GM23248 (cell line): ENCODE measurements at regions not wholly inside any gene's neighbourhood (a gene's known extent, or its start where the extent isn't known, plus 50 kb on each side); places are given as distances from the start of the nearest gene placed in this dataset.

Source experiments
- DNase-seq: peaks from one replicate; pipeline ENCODE4 v3.0.0-alpha.2; 2015
- H2AFZ ChIP-seq: fragments of 200-600 bp; sonication (generic); 2 replicates; pipeline ENCODE4 v1.6.1; 2016; ENCODE audit warnings: antibody characterized with exemption
- H3F3A ChIP-seq: fragments of 200-600 bp; sonication (generic); 2 replicates; pipeline ENCODE4 v1.6.1; 2016; ENCODE audit warnings: mild to moderate bottlenecking, antibody characterized with exemption, mixed run types; ENCODE audit not compliant: insufficient read depth
- H3K27ac ChIP-seq: fragments of 200-600 bp; sonication (generic); 2 replicates; pipeline ENCODE4 v1.5.1; 2016; ENCODE audit warnings: mild to moderate bottlenecking
- H3K27me3 ChIP-seq: fragments of 200-600 bp; sonication (generic); replicated peaks from 2 replicates; pipeline ENCODE4 v1.6.1; 2016; ENCODE audit warnings: mild to moderate bottlenecking; ENCODE audit not compliant: insufficient read depth
- H3K36me3 ChIP-seq: fragments of 200-600 bp; sonication (generic); 2 replicates; pipeline ENCODE4 v1.6.1; 2016; ENCODE audit warnings: low read depth, mild to moderate bottlenecking
- H3K4me1 ChIP-seq: fragments of 200-600 bp; sonication (generic); 2 replicates; pipeline ENCODE4 v1.6.1; 2016; ENCODE audit warnings: mild to moderate bottlenecking; ENCODE audit not compliant: insufficient read depth
- H3K4me2 ChIP-seq: fragments of 200-600 bp; sonication (generic); one replicate; pipeline ENCODE4 v1.6.1; 2016; ENCODE audit warnings: mild to moderate bottlenecking; ENCODE audit not compliant: unreplicated experiment
- H3K4me3 ChIP-seq: fragments of 200-600 bp; sonication (generic); 2 replicates; pipeline ENCODE4 v1.5.1; 2016; ENCODE audit warnings: mild to moderate bottlenecking
- H3K79me2 ChIP-seq: fragments of 200-600 bp; sonication (generic); 2 replicates; pipeline ENCODE4 v1.6.1; 2016; ENCODE audit warnings: mild to moderate bottlenecking; ENCODE audit not compliant: insufficient read depth
- H3K9ac ChIP-seq: fragments of 200-600 bp; sonication (generic); 2 replicates; pipeline ENCODE4 v1.6.1; 2016; ENCODE audit warnings: mild to moderate bottlenecking
- H3K9me2 ChIP-seq: fragments of 200-600 bp; sonication (generic); 2 replicates; pipeline ENCODE4 v1.6.1; 2016; ENCODE audit warnings: mixed run types, mild to moderate bottlenecking, moderate library complexity; ENCODE audit not compliant: insufficient read depth
- H3K9me3 ChIP-seq: fragments of 200-600 bp; sonication (generic); one replicate; pipeline ENCODE4 v1.6.1; 2017; ENCODE audit warnings: low read depth
- H4K20me1 ChIP-seq: fragments of 200-600 bp; sonication (generic); 2 replicates; pipeline ENCODE4 v1.6.0; 2016; ENCODE audit not compliant: insufficient read depth
- EZH2 ChIP-seq: fragments of 200-600 bp; sonication (generic); IDR thresholded peaks from 2 replicates; pipeline ENCODE4 v1.6.1; 2018; ENCODE audit warnings: antibody characterized with exemption, mild to moderate bottlenecking; ENCODE audit not compliant: insufficient read depth, poor library complexity, severe bottlenecking
- EZH2phosphoT487 ChIP-seq: fragments of 200-600 bp; sonication (generic); IDR thresholded peaks from 2 replicates; pipeline ENCODE4 v1.6.1; 2018; ENCODE audit warnings: antibody characterized with exemption, moderate library complexity, mild to moderate bottlenecking, low read depth; ENCODE audit not compliant: insufficient read depth
- WGBS, 2 experiments: methylation state at CpG; one replicate each; pipeline ENCODE4 v1.1.6; 2015 to 2017; ENCODE audit warnings: low lambda C conversion rate in 2 of 2, low coverage in 1 of 2; ENCODE audit errors: missing lambda C conversion rate in 2 of 2; 5-methylcytosine and 5-hydroxymethylcytosine counted together
- in situ Hi-C: fragments of 300-500 bp; cut with MboI; formaldehyde crosslinking; loops from 2 replicates; pipeline ENCODE4 v1.15.0; 2020

GRCh38 chr22:44628835-44629234 is 73.2 kb upstream of the PRR5 start:
- Histone ChIP-seq H4K20me1 (no peaks in the 10 kb centered on the region), H3K4me3 (no peak overlapping the region), H2AFZ (no peak overlapping the region), H3K9me3 (no peaks in the 10 kb centered on the region), H3K36me3 (no peaks in the 10 kb centered on the region), H3K9me2 (no peaks in the 10 kb centered on the region), H3K9ac (no peak overlapping the region), H3K4me2 (no peak overlapping the region), H3K27me3 (no peaks in the 10 kb centered on the region), H3F3A (no peaks in the 10 kb centered on the region), H3K27ac (no peak overlapping the region), H3K79me2 (no peaks in the 10 kb centered on the region), H3K4me1 (no peaks in the 10 kb centered on the region)
- in situ Hi-C loops: loop anchor here (10.0 kb wide), 2 partner anchors 544 to 634 kb away; no protein-coding TSS in a partner anchor
- 67 to 74% methylated on average over 9 of the region's 9 CpGs for WGBS, 2 experiments
- no peak for TF ChIP-seq EZH2phosphoT487
- TF ChIP-seq EZH2: no peak
- no peak for DNase-seq

GRCh38 chr22:44628273-44628672 is 73.7 kb upstream of the PRR5 start:
- Histone ChIP-seq H2AFZ (no peak overlapping the region), H3K27me3 (no peaks in the 10 kb centered on the region), H3K9me2 (no peaks in the 10 kb centered on the region), H3F3A (no peaks in the 10 kb centered on the region), H3K9me3 (no peaks in the 10 kb centered on the region), H3K4me2 (no peak overlapping the region), H3K36me3 (no peaks in the 10 kb centered on the region), H3K4me3 (no peak overlapping the region), H3K4me1 (no peaks in the 10 kb centered on the region), H3K79me2 (no peaks in the 10 kb centered on the region), H4K20me1 (no peaks in the 10 kb centered on the region), H3K9ac (no peak overlapping the region), H3K27ac (no peak overlapping the region)
- in situ Hi-C loops: loop anchor here (10.0 kb wide), 2 partner anchors 543 to 633 kb away; no protein-coding TSS in a partner anchor
- no peak for DNase-seq
- whole genome bisulfite sequencing, 2 experiments: 27 to 28% methylated on average over 3 to 4 of the region's 4 CpGs
- TF ChIP-seq EZH2: no peak
- TF ChIP-seq EZH2phosphoT487: no peak

- H2AFZ ChIP-seq: no peak overlapping the region
- no peaks in the 10 kb centered on the region for H4K20me1 ChIP-seq
- in situ Hi-C loops: loop anchor here (10.0 kb wide), 2 partner anchors 543 to 633 kb away; no protein-coding TSS in a partner anchor
- no peak overlapping the region for H3K9ac ChIP-seq
- H3K9me2 ChIP-seq: no peaks in the 10 kb centered on the region
- no peaks in the 10 kb centered on the region for H3K79me2 ChIP-seq
- no peaks in the 10 kb centered on the region for H3F3A ChIP-seq
- no peaks in the 10 kb centered on the region for H3K4me1 ChIP-seq
- WGBS, 2 experiments: 64 to 69% methylated on average over 12 to 19 of the region's 19 CpGs
- H3K4me2 ChIP-seq: no peak overlapping the region
- no peaks in the 10 kb centered on the region for H3K36me3 ChIP-seq
- no peak for TF ChIP-seq EZH2
- TF ChIP-seq EZH2phosphoT487: no peak
- no peak overlapping the region for H3K4me3 ChIP-seq
- no peaks in the 10 kb centered on the region for H3K9me3 ChIP-seq
- no peak for DNase-seq
- no peak overlapping the region for H3K27ac ChIP-seq
- H3K27me3 ChIP-seq: no peaks in the 10 kb centered on the region
Measured at GRCh38 chr22:44627521-44628139, 74.4 kb upstream of the PRR5 start.

- H3K79me2 ChIP-seq: no peaks in the 10 kb centered on the region
- TF ChIP-seq EZH2: no peak
- no peak for TF ChIP-seq EZH2phosphoT487
- in situ Hi-C loops: loop anchor here (10.0 kb wide), 2 partner anchors 541 to 631 kb away; no protein-coding TSS in a partner anchor
- no peak overlapping the region for H3K4me3 ChIP-seq
- H3F3A ChIP-seq: no peaks in the 10 kb centered on the region
- H3K9me2 ChIP-seq: no peaks in the 10 kb centered on the region
- no peaks in the 10 kb centered on the region for H3K9me3 ChIP-seq
- 8% methylated on average over 16 of the region's 16 CpGs for WGBS, 2 experiments
- H3K27me3 ChIP-seq: no peaks in the 10 kb centered on the region
- H3K9ac ChIP-seq: no peak overlapping the region
- DNase-seq: peak; percentile 75
- no peaks in the 10 kb centered on the region for H4K20me1 ChIP-seq
- H3K27ac ChIP-seq: no peak overlapping the region
- no peak overlapping the region for H3K4me2 ChIP-seq
- no peaks in the 10 kb centered on the region for H3K4me1 ChIP-seq
- H2AFZ ChIP-seq: no peak overlapping the region
- H3K36me3 ChIP-seq: no peaks in the 10 kb centered on the region
Measured at GRCh38 chr22:44625981-44626687, 75.9 kb upstream of the PRR5 start.
